BE2C (cell line): ENCODE measurements at regions not wholly inside any gene's neighbourhood (a gene's known extent, or its start where the extent isn't known, plus 50 kb on each side); places are given as distances from the start of the nearest gene placed in this dataset.

Experiments used
- DNase-seq: peaks from one replicate; pipeline ENCODE4 v3.0.0-alpha.2; 2020
- H3K27me3 ChIP-seq: fragments of 250-450 bp; sonication (Bioruptor Pico); 2 replicates; pipeline ENCODE4 v1.5.1; 2020; ENCODE audit warnings: mild to moderate bottlenecking
- H3K36me3 ChIP-seq: fragments of 250-450 bp; sonication (Bioruptor Pico); 2 replicates; pipeline ENCODE4 v1.5.1; 2020; ENCODE audit warnings: mild to moderate bottlenecking
- H3K4me1 ChIP-seq: fragments of 250-450 bp; sonication (Bioruptor Pico); 2 replicates; pipeline ENCODE4 v1.5.1; 2020
- H3K4me3 ChIP-seq: 2 replicates; pipeline ENCODE4 v1.5.1; 2011; ENCODE audit warnings: low read depth, low read length
- H3K9me3 ChIP-seq: fragments of 250-450 bp; sonication (Bioruptor Pico); 2 replicates; pipeline ENCODE4 v1.5.1; 2020
- CTCF ChIP-seq: IDR thresholded peaks from 2 replicates; pipeline ENCODE4 v1.5.1; 2012; ENCODE audit warnings: mild to moderate bottlenecking, low read depth, low read length

GRCh38 chr3:112739252-112739965 lies 98.5 kb upstream of the CCDC80 start:
- H3K4me1 ChIP-seq = no peaks in the 10 kb centered on the region; the same call in 1 of the 2 replicates
- H3K36me3 ChIP-seq = no peaks in the 10 kb centered on the region
- no peak overlapping the region for H3K4me3 ChIP-seq
- no peak for DNase-seq
- no peak for TF ChIP-seq CTCF
- no peaks in the 10 kb centered on the region for H3K9me3 ChIP-seq
- H3K27me3 ChIP-seq = no peaks in the 10 kb centered on the region

DNA sequence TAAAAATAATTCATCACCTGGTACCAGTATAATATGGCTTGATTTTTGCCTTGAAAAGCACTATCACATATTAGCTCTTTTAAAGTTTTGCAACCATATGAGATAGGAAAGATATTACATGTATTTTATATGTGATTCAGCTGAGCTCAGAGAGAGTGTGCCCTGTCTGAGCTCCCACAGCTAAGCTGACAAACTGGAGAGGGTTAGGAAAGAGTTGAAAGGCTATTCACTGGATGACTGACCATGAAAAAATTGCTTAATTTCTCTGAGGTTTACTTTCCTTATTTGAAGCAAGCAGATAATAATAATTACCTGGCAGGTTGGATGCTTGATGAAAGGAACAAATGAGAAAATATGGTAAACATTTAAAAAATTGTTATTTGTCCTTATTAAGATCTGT lies 97.4 kb upstream of the CCDC80 start:
- Histone ChIP-seq H3K4me3 (no peak overlapping the region), H3K4me1 (no peaks in the 10 kb centered on the region; the same call in 1 of the 2 replicates), H3K27me3 (no peaks in the 10 kb centered on the region), H3K36me3 (no peaks in the 10 kb centered on the region), H3K9me3 (no peaks in the 10 kb centered on the region)
- no peak for DNase-seq
- TF ChIP-seq CTCF = no peak

DNA sequence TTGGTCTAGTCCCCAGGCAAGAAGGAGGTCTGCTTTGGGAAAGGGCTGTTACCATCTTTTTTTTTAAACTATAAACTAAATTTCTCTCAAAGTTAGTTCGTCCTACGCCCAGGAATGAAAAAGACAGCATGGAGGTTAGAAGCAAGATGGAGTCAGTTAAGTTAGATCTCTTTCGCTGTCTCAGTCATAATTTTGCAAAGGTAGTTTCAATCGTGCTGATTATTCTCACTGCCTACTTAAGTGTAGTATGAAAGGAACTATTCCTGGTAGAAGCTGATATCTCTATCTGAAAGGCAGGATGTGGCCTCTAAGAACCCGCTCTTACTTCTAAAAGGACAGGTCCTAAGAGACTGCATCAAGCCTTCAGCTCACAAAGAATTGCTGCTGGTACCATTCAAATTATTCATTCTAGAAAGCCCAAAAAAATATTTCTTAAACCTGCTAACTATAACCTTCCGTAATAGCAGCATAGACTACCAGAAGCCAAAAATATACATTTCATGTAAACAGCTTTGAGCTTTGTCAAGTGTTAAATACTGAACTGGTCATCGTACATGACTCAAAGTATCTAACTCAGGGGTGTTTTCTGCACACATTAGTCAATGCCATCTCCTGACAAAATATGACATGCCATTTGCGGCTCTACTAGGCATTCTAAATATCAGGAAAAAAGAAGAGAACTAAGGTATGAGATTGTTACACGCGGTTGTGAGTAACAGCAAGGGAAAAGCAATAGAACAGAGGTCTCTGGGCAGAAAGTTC lies 96.0 kb upstream of the CCDC80 start:
- H3K4me1 ChIP-seq = no peaks in the 10 kb centered on the region; the same call in 1 of the 2 replicates
- no peak for TF ChIP-seq CTCF
- no peak for DNase-seq
- H3K27me3 ChIP-seq = no peaks in the 10 kb centered on the region
- no peaks in the 10 kb centered on the region for H3K36me3 ChIP-seq
- H3K4me3 ChIP-seq = no peak overlapping the region
- no peaks in the 10 kb centered on the region for H3K9me3 ChIP-seq

DNA sequence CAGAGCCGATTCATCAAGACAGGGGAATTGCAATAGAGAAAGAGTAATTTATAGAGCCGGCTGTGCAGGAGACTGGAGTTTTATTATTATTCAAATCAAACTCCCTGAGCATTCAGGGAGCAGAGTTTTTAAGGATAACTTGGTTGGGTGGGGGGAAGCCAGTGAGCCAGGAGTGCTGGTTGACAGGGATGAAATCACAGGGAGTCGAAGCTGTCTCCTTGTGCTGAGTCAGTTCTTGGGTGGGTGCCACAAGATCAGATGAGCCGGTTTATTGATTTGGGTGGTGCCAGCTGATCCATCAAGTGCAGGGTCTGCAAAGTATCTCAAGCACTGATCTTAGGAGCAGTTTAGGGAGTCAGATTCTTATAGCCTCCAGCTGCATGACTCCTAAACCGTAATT lies 95.4 kb upstream of the CCDC80 start:
- Histone ChIP-seq H3K9me3 (no peaks in the 10 kb centered on the region), H3K36me3 (no peaks in the 10 kb centered on the region), H3K27me3 (no peaks in the 10 kb centered on the region), H3K4me3 (no peak overlapping the region), H3K4me1 (no peaks in the 10 kb centered on the region; the same call in 1 of the 2 replicates)
- TF ChIP-seq CTCF = no peak
- no peak for DNase-seq

DNA sequence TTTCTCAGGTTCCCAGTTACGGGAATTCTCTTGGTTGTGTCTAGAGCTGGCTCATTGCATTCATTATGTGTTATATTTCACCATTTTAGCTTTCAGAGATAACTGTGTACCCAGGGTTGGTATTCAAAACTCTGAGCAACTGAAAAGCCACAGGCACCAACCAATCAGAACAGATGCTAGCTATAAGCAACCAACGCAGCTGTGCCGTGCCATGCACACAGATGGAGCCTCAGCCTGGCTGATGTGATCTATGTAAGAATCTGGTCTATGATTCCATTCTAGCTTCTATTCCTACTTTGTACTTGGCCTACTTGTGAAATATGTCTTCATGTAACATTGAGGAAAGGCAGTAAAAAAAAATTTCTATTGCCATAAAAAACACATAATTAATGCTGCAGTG lies 95.0 kb upstream of the CCDC80 start:
- H3K27me3 ChIP-seq = no peaks in the 10 kb centered on the region
- no peak for DNase-seq
- H3K36me3 ChIP-seq = no peaks in the 10 kb centered on the region
- TF ChIP-seq CTCF = no peak
- no peak overlapping the region for H3K4me3 ChIP-seq
- H3K9me3 ChIP-seq = no peaks in the 10 kb centered on the region
- H3K4me1 ChIP-seq = no peaks in the 10 kb centered on the region; the same call in 1 of the 2 replicates
